HepG2 (cell line): ENCODE measurements at regions not wholly inside any gene's neighbourhood (a gene's known extent, or its start where the extent isn't known, plus 50 kb on each side); places are given as distances from the start of the nearest gene placed in this dataset.

Experiments used
- CTCF ChIP-seq: sonication (generic); formaldehyde crosslinking; IDR thresholded peaks from 2 replicates; pipeline ENCODE4 v1.5.0; 2020; ENCODE audit warnings: mild to moderate bottlenecking, missing genetic modification reagents, moderate library complexity
- POLR2A ChIP-seq, 2 experiments: IDR thresholded peaks; 2 replicates each; pipeline ENCODE4 v1.6.1; 2011; ENCODE audit warnings: low read depth in 2 of 2, low read length in 2 of 2, mild to moderate bottlenecking in 1 of 2, moderate library complexity in 1 of 2; ENCODE audit not compliant: insufficient read depth in 1 of 2

- TF ChIP-seq CTCF: no peak
- TF ChIP-seq POLR2A (IDR thresholded peaks at IDR 0.05; ENCODE audit: insufficient read depth in 1 of 2, low read depth in 2 of 2, low read length in 2 of 2): no peak
These were observed 314.9 kb upstream of the NPVF start for GRCh38 chr7:25543210-25543609.
